SK-N-MC (cell line): ENCODE measurements at regions not wholly inside any gene's neighbourhood (a gene's known extent, or its start where the extent isn't known, plus 50 kb on each side); places are given as distances from the start of the nearest gene placed in this dataset.

Source experiments
- EZH2 ChIP-seq: fragments of 200-600 bp; sonication (generic); IDR thresholded peaks from one replicate; pipeline ENCODE4 v1.6.1; 2017; ENCODE audit warnings: antibody characterized with exemption
- POLR2AphosphoS5 ChIP-seq: IDR thresholded peaks from 2 replicates; pipeline ENCODE4 v1.6.1; 2012; ENCODE audit warnings: mild to moderate bottlenecking, low read depth, low read length, borderline replicate concordance

GRCh38 chr3:163166197-163166596 is 1669.6 kb downstream of the OTOL1 start:
- TF ChIP-seq POLR2AphosphoS5 = no peak
- TF ChIP-seq EZH2 = no peak
